ACC112 (cell line): ENCODE measurements at regions not wholly inside any gene's neighbourhood (a gene's known extent, or its start where the extent isn't known, plus 50 kb on each side); places are given as distances from the start of the nearest gene placed in this dataset.

Experiments
- H2AFZ ChIP-seq: fragments of 200-600 bp; sonication (generic); one replicate; pipeline ENCODE4 v1.6.0; 2017; ENCODE audit warnings: antibody characterized with exemption, low read length; ENCODE audit not compliant: unreplicated experiment
- H3K27ac ChIP-seq: fragments of 200-600 bp; sonication (generic); 2 replicates; pipeline ENCODE4 v1.5.1; 2014; ENCODE audit warnings: low read depth, mild to moderate bottlenecking, antibody characterized with exemption, low read length, moderate library complexity
- H3K27me3 ChIP-seq: fragments of 200-600 bp; sonication (generic); 2 replicates; pipeline ENCODE4 v1.6.1; 2014; ENCODE audit warnings: mild to moderate bottlenecking, antibody characterized with exemption, low read length, moderate library complexity, mixed read lengths; ENCODE audit not compliant: insufficient read depth
- H3K36me3 ChIP-seq: fragments of 200-600 bp; sonication (generic); 2 replicates; pipeline ENCODE4 v1.6.1; 2016; ENCODE audit warnings: mild to moderate bottlenecking, antibody characterized with exemption, low read length, moderate library complexity, mixed read lengths; ENCODE audit not compliant: insufficient read depth
- H3K4me1 ChIP-seq: fragments of 200-600 bp; sonication (generic); one replicate; pipeline ENCODE4 v1.6.1; 2016; ENCODE audit warnings: low read length, mixed read lengths; ENCODE audit not compliant: insufficient read depth, unreplicated experiment, control insufficient read depth
- H3K4me3 ChIP-seq: fragments of 200-600 bp; sonication (generic); 2 replicates; pipeline ENCODE4 v1.5.1; 2014; ENCODE audit warnings: mild to moderate bottlenecking, low read depth, low read length
- H3K79me2 ChIP-seq: fragments of 200-600 bp; sonication (generic); one replicate; pipeline ENCODE4 v1.6.0; 2016; ENCODE audit warnings: low read length; ENCODE audit not compliant: control insufficient read depth, unreplicated experiment, insufficient read depth

DNA sequence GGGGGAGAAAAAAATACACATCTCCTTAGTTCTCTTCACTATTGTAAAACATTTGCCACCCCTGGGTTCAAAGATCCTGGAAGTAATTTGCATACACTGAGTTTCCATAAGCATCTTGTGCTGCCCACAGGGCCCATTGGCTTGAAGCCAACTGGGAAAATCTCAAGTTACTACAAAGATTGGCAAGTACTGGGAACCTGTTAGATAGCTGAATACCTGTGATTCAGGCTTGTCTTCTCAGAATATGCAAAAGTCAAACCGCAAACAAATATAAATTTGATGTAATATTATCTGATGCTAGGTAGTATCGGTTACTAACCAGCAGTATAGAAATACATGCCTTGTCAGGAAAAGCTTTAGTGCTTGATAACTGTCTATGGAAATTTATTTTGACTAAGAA lies 156.9 kb upstream of the FST start:
- Histone ChIP-seq H3K27ac (peak overlapping the region; percentile 35), H3K4me1 (peaks cover 53% of the 10 kb centered on the region), H3K27me3 (no peaks in the 10 kb centered on the region)

DNA sequence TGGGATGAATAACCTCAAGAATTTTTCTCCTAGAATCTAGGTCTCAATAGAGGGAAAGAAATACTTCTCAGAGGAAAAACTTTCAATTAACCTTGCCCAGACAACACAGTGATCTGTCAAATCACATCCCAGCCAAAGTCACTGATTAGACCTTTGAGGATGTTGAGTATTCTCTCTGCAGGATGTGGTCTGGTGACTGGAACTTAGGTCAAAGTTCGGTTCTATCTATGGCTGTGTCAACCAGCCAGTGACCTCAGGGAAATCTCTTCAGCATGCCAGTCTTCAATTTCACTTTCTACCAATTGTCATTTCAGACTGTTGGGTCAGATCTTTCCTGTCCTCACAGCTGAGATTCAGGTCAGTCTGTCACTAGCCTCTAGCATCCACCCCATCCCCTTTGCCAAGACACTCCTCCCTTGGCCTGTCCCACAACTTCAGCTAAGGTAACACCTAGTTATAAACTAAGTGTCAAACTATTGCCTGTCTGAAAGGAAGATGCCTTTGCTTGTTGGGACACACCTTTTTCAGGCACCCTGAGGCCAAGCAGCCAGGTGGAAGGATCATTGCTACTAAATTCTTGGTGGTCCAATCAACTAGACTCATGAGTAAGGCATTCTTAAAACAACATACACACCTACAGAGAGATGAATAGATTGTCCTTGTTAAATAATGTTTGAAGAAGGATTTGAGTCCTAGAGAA lies 156.3 kb upstream of the FST start:
- Histone ChIP-seq H3K4me1 (peaks cover 53% of the 10 kb centered on the region), H3K4me3 (peak overlapping the region; percentile 15; the same call in 1 of the 2 replicates), H3K27me3 (no peaks in the 10 kb centered on the region), H3K36me3 (no peaks in the 10 kb centered on the region), H3K27ac (peak overlapping the region; percentile 36), H3K79me2 (no peaks in the 10 kb centered on the region), H2AFZ (no peak overlapping the region)

More for the DNA sequence above, 156.9 kb upstream of the FST start:
- Histone ChIP-seq H3K36me3 (no peaks in the 10 kb centered on the region), H3K4me3 (no peak overlapping the region), H3K79me2 (no peaks in the 10 kb centered on the region), H2AFZ (no peak overlapping the region)

DNA sequence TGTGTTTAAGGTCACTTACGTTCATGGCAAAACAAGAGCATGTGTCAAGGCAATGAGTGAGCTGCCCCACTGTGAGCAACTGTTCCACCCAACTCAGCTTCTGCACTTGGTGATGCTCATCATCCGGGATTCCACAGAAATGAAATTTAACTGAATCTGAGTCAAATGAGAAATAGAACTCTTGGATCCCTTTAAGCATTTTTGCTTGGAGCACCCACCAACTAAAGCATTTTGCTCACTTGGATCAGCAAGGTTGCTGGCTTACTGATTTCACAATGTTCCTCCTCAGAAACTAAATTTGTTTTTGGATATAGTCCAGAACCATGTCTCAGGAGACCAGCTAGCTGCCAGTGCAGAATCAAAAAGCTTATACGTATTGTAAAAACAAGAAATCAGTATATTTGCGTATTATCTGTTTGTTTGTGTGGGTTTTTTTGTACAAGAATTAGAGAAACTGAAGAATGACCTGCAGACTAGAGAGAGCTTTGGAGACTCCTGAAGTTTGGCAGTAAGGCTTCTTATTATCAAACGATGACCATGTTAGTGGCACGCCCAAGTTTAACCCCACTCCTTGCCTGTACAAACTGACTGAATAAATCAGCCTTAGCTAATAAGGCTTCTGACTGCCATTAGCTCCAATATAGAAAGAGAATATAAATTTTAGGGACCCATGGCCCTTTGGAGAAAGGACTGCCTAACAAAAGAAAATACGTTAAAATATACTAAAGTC lies 153.8 kb upstream of the FST start:
- Histone ChIP-seq H3K27me3 (no peaks in the 10 kb centered on the region), H3K79me2 (no peaks in the 10 kb centered on the region), H3K27ac (peak overlapping the region; percentile 59), H3K4me3 (peak overlapping the region; percentile 27), H2AFZ (no peak overlapping the region), H3K4me1 (peaks cover 65% of the 10 kb centered on the region), H3K36me3 (no peaks in the 10 kb centered on the region)

DNA sequence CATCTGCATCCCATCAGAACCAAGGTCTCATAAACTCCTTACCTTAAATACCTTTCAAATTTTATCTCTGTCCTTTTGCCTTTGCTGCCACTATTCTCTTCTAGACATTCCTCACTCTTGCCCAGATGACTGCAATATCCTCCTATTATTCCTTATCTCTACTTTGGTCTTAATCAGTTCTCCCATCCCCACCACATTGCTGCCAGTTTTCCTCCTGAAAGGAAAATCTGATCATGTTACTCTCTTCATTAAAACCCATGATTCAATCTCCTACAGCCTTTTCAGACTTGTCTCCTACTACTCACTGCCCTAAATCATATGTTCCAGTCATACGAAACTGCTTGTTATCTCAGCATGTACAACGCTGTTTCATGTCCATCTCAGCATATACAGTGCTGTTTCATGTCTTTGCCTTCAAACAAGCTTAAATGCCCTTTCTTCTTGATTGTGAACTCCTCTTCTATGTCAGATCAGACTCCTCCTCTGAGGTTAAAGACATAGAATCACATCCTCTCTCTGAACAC lies 152.6 kb upstream of the FST start:
- Histone ChIP-seq H2AFZ (no peak overlapping the region), H3K4me1 (peaks cover 67% of the 10 kb centered on the region), H3K36me3 (no peaks in the 10 kb centered on the region), H3K4me3 (no peak overlapping the region), H3K27me3 (no peaks in the 10 kb centered on the region), H3K79me2 (no peaks in the 10 kb centered on the region), H3K27ac (no peak overlapping the region)

DNA sequence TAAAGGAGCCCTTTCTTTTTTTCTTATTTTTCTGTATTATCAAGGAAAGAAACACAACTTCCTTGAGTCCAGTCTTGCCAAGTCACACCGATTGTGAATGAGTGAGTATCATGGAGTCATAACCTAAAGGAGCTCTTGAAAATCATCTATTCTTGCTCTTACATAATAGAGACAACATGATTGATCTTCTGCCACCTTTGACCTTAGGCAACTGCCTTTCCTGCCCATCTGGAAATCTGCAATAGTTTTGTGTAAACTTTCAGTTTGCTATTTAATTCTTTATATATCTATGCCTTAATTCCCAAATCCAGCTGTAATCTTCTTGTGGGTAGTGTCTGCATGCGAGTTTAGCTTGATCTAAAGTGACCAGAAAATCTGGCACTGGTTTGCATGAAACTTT lies 149.9 kb upstream of the FST start:
- no peaks in the 10 kb centered on the region for H3K27me3 ChIP-seq
- no peak overlapping the region for H3K4me3 ChIP-seq
- H3K4me1 ChIP-seq = peaks cover 70% of the 10 kb centered on the region
- 0 out of 2 replicates have a peak overlapping the region, but pooled peaks have one; percentile 72 for H3K27ac ChIP-seq
- no peaks in the 10 kb centered on the region for H3K79me2 ChIP-seq
- H2AFZ ChIP-seq = no peak overlapping the region
- H3K36me3 ChIP-seq = no peaks in the 10 kb centered on the region

DNA sequence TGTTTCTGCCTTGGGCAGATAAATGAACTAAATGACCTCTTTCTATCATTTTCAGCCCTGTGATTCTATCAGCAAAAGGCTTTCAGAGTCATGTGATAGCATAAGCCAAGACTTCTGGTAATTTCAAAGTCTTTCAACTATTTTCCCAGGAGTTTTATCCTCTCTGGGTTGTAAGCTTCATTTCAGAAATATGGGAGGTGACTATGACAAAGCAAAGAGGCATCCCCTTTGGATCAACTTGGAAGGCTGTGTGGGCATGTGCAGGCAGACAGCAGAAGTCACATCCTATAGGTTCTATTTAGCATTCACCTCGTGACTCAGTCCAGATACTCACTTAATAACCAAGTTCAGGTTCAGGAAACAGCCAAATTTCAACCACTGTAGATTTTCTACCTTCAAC lies 149.0 kb upstream of the FST start:
- Histone ChIP-seq H3K79me2 (no peaks in the 10 kb centered on the region), H3K36me3 (no peaks in the 10 kb centered on the region), H3K4me1 (peaks cover 64% of the 10 kb centered on the region), H2AFZ (peak overlapping the region; percentile 71), H3K4me3 (peak overlapping the region; percentile 24; the same call in 1 of the 2 replicates), H3K27me3 (no peaks in the 10 kb centered on the region), H3K27ac (peak overlapping the region; percentile 72)

DNA sequence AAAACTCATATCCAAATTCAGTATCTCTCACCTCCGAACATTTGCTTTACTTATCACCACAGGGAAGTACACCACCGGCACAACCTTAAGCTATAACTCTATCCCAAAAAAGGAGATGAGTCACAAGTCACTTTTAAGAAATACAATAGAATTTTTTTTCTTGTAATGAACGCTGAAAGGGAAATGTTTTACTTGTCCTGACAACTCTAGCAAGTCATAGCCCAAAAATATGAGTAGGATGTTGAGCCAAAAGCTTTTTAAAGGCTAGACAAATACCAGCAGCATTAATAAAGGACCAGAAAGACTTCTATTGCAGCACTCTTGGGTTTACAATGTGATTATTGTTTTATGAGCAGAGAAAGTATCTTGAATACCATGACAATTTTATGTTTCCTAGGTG lies 147.3 kb upstream of the FST start:
- H3K36me3 ChIP-seq = no peaks in the 10 kb centered on the region
- peaks cover 53% of the 10 kb centered on the region for H3K4me1 ChIP-seq

DNA sequence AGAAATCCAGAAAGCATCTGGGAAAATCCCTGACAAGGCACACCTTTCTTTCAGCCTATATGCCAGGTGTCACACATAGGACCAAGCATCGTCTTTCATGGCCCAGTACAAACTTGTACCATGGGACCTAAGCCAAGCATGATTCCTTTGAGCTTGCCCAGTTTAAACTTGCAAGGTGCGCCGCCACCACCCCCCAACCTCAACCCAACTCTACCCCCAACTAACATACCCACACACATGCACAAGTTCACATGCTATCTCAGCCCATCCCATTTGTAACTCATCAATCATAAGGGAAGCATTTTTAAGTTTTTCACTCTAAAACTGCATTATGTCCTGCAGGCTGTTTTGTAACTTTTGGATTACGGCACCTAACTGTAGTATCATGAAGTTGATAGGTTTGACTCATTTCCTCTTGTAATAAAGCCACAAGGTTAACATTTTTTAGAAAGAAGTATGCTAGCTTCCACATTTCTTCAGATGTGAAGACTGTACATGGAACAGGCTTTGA lies 145.9 kb upstream of the FST start:
- no peaks in the 10 kb centered on the region for H3K27me3 ChIP-seq
- no peak overlapping the region for H3K4me3 ChIP-seq
- no peaks in the 10 kb centered on the region for H3K79me2 ChIP-seq
- H2AFZ ChIP-seq = no peak overlapping the region
- no peaks in the 10 kb centered on the region for H3K36me3 ChIP-seq
- peak overlapping the region; percentile 86 for H3K27ac ChIP-seq
- peaks cover 53% of the 10 kb centered on the region for H3K4me1 ChIP-seq

More for the DNA sequence above, 147.3 kb upstream of the FST start:
- Histone ChIP-seq H3K27me3 (no peaks in the 10 kb centered on the region), H2AFZ (peak overlapping the region; percentile 55), H3K79me2 (no peaks in the 10 kb centered on the region), H3K27ac (peak overlapping the region; percentile 86), H3K4me3 (no peak overlapping the region)

DNA sequence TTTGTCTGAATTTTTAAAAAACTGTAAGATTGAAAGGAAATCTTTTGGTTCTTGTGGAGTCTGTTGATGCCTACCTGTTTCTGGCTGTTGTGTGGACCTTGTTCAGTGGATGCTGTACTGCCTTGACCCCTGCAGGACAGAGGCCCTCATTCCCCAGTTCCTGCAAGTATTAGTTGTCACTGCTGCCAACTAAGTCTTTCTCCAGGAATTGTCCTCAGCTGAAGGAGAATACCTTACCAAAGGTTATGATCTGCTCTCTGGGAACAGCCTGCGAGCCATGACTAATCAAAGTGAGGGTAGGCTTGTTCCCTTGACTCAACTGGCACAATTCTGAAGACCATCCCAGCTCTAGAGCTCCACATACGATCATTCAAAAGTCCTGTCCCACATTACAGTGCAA lies 145.3 kb upstream of the FST start:
- Histone ChIP-seq H3K4me3 (no peak overlapping the region), H3K79me2 (no peaks in the 10 kb centered on the region), H3K36me3 (no peaks in the 10 kb centered on the region), H3K27ac (peak overlapping the region; percentile 86), H3K4me1 (peaks cover 53% of the 10 kb centered on the region), H3K27me3 (no peaks in the 10 kb centered on the region), H2AFZ (no peak overlapping the region)

DNA sequence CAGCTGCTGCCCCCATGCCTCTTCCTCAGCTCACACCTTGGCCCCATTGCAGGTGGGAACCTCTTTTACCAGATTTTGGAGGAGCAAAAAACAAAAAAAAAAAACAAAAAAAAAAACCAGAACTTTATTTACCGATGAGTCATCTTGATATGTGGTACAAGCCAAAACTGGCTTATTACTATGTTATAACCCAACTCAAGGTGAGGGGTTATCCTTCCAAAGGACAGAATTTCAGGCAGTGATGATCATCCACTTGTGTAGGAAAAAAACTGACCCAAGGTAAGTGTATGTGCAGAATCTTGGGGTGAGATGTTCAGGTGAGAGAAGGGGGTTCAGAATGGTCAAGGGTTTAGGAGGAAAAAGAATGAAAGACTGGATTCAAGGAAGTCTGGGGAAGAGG lies 142.6 kb upstream of the FST start:
- no peak overlapping the region for H3K27ac ChIP-seq
- H3K79me2 ChIP-seq = no peaks in the 10 kb centered on the region
- H3K27me3 ChIP-seq = no peaks in the 10 kb centered on the region
- no peaks in the 10 kb centered on the region for H3K36me3 ChIP-seq
- no peak overlapping the region for H2AFZ ChIP-seq
- no peak overlapping the region for H3K4me3 ChIP-seq
- H3K4me1 ChIP-seq = peaks cover 31% of the 10 kb centered on the region
